ENCODE measurements at regions not wholly inside any gene's neighbourhood (a gene's known extent, or its start where the extent isn't known, plus 50 kb on each side); places are given as distances from the start of the nearest gene placed in this dataset.

GRCh38 chr12:124637163-124637562, 69.8 kb upstream of the NCOR2 start:
- peaks cover 17% of the 10 kb centered on the region; the same call in 1 of the 2 replicates for H3K9me3 ChIP-seq (ENCODE audit: control insufficient read depth, insufficient read depth, low read length)
- H3K9me1 ChIP-seq (ENCODE audit: insufficient read depth, low read length) = peaks cover 6% of the 10 kb centered on the region; the same call in 1 of the 2 replicates
- peak overlapping the region; percentile 29; the same call in 1 of the 2 replicates for H2BK120ac ChIP-seq (ENCODE audit: low read depth, low read length)
- H2BK20ac ChIP-seq (ENCODE audit: low read depth, low read length) = no peak overlapping the region
- no peak overlapping the region for H3K18ac ChIP-seq (ENCODE audit: low read depth, low read length)
- no peak overlapping the region for H2AK9ac ChIP-seq (replicated peaks; ENCODE audit: low read depth, low read length, poor library complexity)
- H3K36me3 ChIP-seq (ENCODE audit: control insufficient read depth, insufficient read depth, low read length) = no peaks in the 10 kb centered on the region
- H3K56ac ChIP-seq (ENCODE audit: extremely low read depth, insufficient read depth, low read length) = no peak overlapping the region
- H3K4me3 ChIP-seq (ENCODE audit: insufficient read depth, low read depth, low read length) = no peak overlapping the region
- no peak for TF ChIP-seq RFX5 (IDR thresholded peaks at IDR 0.05; ENCODE audit: low read depth, low read length)
- no peak for TF ChIP-seq CHD1 (IDR thresholded peaks at IDR 0.05; ENCODE audit: low read depth, low read length)
- no peak for TF ChIP-seq BHLHE40 (IDR thresholded peaks at IDR 0.05; ENCODE audit: low read depth, low read length)
- no peak for TF ChIP-seq CEBPB (IDR thresholded peaks at IDR 0.05; ENCODE audit: low read depth, low read length)
- TF ChIP-seq NFE2L2 (IDR thresholded peaks at IDR 0.05; ENCODE audit: low read depth, low read length) = no peak
- TF ChIP-seq MAFK (IDR thresholded peaks at IDR 0.05; ENCODE audit: low read depth, low read length) = no peak
- no peak for TF ChIP-seq RCOR1 (IDR thresholded peaks at IDR 0.05; ENCODE audit: insufficient replicate concordance, low read length)
- TF ChIP-seq, protein P1, sequence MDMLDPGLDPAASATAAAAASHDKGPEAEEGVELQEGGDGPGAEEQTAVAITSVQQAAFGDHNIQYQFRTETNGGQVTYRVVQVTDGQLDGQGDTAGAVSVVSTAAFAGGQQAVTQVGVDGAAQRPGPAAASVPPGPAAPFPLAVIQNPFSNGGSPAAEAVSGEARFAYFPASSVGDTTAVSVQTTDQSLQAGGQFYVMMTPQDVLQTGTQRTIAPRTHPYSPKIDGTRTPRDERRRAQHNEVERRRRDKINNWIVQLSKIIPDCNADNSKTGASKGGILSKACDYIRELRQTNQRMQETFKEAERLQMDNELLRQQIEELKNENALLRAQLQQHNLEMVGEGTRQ (IDR thresholded peaks at IDR 0.05; ENCODE audit: low read depth, low read length) = no peak
- H3K27ac ChIP-seq (ENCODE audit: insufficient read depth, low read length) = no peak overlapping the region
- H3K14ac ChIP-seq (replicated peaks; ENCODE audit: low read depth, low read length) = no peak overlapping the region
- no peak overlapping the region for H3K9ac ChIP-seq (ENCODE audit: low read depth, low read length)
- H4K20me1 ChIP-seq (ENCODE audit: insufficient read depth, low read length) = no peaks in the 10 kb centered on the region
- dilution Hi-C loops (cut with HindIII; ENCODE audit: low sequenced_read_pairs, unreplicated experiment) (no loop called here), intact Hi-C loops (cut with micrococcal nuclease) (no loop called here), in situ Hi-C loops (cut with MboI; ENCODE audit: low sequenced_read_pairs) (no loop called here)
- H2AK5ac ChIP-seq (ENCODE audit: low read depth, low read length) = no peak overlapping the region
- H4K91ac ChIP-seq (ENCODE audit: insufficient read depth, low read depth, low read length) = no peak overlapping the region
- DNase-seq = no peak
- peaks cover 17% of the 10 kb centered on the region for H3K4me1 ChIP-seq (ENCODE audit: control insufficient read depth, insufficient read depth, low read length)
- no peak overlapping the region for H2BK5ac ChIP-seq (ENCODE audit: low read depth, low read length, poor library complexity, severe bottlenecking)
- POLR2A ChIA-PET (ENCODE audit: unreplicated experiment) = no interaction called here
- no peak overlapping the region for H3K23ac ChIP-seq (ENCODE audit: low read depth, low read length)
- WGBS, 2 experiments (ENCODE audit: extremely low coverage in 2 of 2, insufficient read length in 1 of 2) = 100% methylated on average over 1 of the region's 4 CpGs; no CpG with 5 or more reads in 1 of the 2 experiments
- H2BK15ac ChIP-seq (ENCODE audit: low read depth, low read length) = no peak overlapping the region
- ATAC-seq (ENCODE audit: low read depth) = no peak
- CTCF ChIA-PET = no interaction called here
- no peak overlapping the region for H4K5ac ChIP-seq (ENCODE audit: low read depth, low read length)
- H3K79me1 ChIP-seq (ENCODE audit: low read depth in 1 of 2, low read length in 2 of 2) = no peaks in the 10 kb centered on the region
- no peak overlapping the region for H3K4me2 ChIP-seq (ENCODE audit: low read depth, low read length)
- H2AFZ ChIP-seq (replicated peaks; ENCODE audit: low read length, poor library complexity) = no peak overlapping the region
- H4K8ac ChIP-seq (ENCODE audit: low read depth in 2 of 2, low read length in 2 of 2) = no peak overlapping the region
- no peak overlapping the region for H3K4ac ChIP-seq (ENCODE audit: low read depth, low read length)
- no peaks in the 10 kb centered on the region for H3K27me3 ChIP-seq (ENCODE audit: control insufficient read depth, insufficient read depth, low read length)
- no TSS peak for BruUV-seq (replicated peaks)

Measured in IMR-90 (cell line).